ENCODE measurements at regions not wholly inside any gene's neighbourhood (a gene's known extent, or its start where the extent isn't known, plus 50 kb on each side); places are given as distances from the start of the nearest gene placed in this dataset.

GRCh38 chr6:6895929-6896328 lies 211.8 kb upstream of the RREB1 start:
- DNase-seq = no peak

- DNase-seq = no peak
These were observed 210.6 kb upstream of the RREB1 start for GRCh38 chr6:6897140-6897539.

GRCh38 chr6:6900569-6901204 lies 207.1 kb upstream of the RREB1 start:
- no peak for DNase-seq

GRCh38 chr6:6901205-6901719 lies 206.5 kb upstream of the RREB1 start:
- peak; percentile 3 for DNase-seq

GRCh38 chr6:6901945-6902344 lies 205.8 kb upstream of the RREB1 start:
- no peak for DNase-seq

- peak; percentile 4 for DNase-seq
These were observed 201.7 kb upstream of the RREB1 start for GRCh38 chr6:6905961-6906518.

GRCh38 chr6:6906570-6907213 lies 201.1 kb upstream of the RREB1 start:
- DNase-seq = no peak

- no peak for DNase-seq
These were observed 200.5 kb upstream of the RREB1 start for GRCh38 chr6:6907286-6907685.

GRCh38 chr6:6908121-6908520 lies 199.6 kb upstream of the RREB1 start:
- no peak for DNase-seq

- no peak for DNase-seq
These were observed 198.7 kb upstream of the RREB1 start for GRCh38 chr6:6909111-6909510.

- DNase-seq = no peak
These were observed 196.9 kb upstream of the RREB1 start for GRCh38 chr6:6910734-6911295.

GRCh38 chr6:6911391-6911790 lies 196.4 kb upstream of the RREB1 start:
- no peak for DNase-seq

GRCh38 chr6:6912817-6913744 lies 194.7 kb upstream of the RREB1 start:
- DNase-seq = no peak

- no peak for DNase-seq
These were observed 192.5 kb upstream of the RREB1 start for GRCh38 chr6:6915219-6915618.

- no peak for DNase-seq
These were observed 191.8 kb upstream of the RREB1 start for GRCh38 chr6:6915813-6916547.

GRCh38 chr6:6916598-6916997 lies 191.2 kb upstream of the RREB1 start:
- no peak for DNase-seq

- DNase-seq = no peak
These were observed 189.4 kb upstream of the RREB1 start for GRCh38 chr6:6918216-6918983.

- no peak for DNase-seq
These were observed 188.6 kb upstream of the RREB1 start for GRCh38 chr6:6919173-6919572.

GRCh38 chr6:6920114-6920986 lies 187.4 kb upstream of the RREB1 start:
- DNase-seq = no peak

GRCh38 chr6:6920987-6921313 lies 186.8 kb upstream of the RREB1 start:
- DNase-seq = no peak

GRCh38 chr6:6922166-6922565 lies 185.6 kb upstream of the RREB1 start:
- no peak for DNase-seq
